ENCODE measurements at regions not wholly inside any gene's neighbourhood (a gene's known extent, or its start where the extent isn't known, plus 50 kb on each side); places are given as distances from the start of the nearest gene placed in this dataset.

DNA sequence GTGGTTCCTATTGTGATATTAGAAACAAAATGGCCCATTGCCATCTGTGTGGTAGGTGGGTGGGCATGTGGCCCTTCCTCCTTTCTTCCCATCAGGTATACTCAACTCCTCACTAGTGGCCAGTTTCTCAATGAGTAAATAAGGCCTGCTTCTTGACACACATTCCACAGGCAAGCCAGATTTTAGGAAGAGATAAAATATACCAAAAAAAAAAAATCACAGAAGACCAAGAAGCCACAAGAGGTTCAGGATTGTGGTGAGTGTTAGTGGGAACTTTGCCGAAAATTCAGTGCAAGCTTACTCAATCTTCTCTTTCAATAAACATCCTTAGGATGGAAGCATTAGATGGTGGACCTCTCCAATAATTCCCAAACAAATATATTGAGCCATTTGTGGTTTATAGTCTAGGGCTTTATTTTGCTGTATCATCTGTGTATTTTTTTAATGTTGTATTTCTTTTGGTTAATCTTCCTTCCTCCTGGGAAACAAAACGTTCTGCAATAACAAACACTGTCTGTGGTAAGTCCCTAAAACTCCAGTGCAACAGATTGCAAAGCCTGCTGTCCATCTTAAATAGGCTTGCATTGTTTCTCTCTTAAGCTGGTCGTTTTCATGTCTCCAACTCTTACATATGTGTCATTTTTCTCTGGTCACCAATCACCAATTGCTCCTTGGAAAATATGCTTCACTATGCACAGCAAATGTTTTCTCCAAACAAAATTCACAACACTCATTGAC lies 289.9 kb upstream of the KITLG start:
- CTCF ChIA-PET = interaction anchor here (0.6 to 0.9 kb wide), 2 partner anchors 15 to 1887 kb away, joined by 3 read pairs; no protein-coding TSS in a partner anchor
- TF ChIP-seq, protein P1, sequence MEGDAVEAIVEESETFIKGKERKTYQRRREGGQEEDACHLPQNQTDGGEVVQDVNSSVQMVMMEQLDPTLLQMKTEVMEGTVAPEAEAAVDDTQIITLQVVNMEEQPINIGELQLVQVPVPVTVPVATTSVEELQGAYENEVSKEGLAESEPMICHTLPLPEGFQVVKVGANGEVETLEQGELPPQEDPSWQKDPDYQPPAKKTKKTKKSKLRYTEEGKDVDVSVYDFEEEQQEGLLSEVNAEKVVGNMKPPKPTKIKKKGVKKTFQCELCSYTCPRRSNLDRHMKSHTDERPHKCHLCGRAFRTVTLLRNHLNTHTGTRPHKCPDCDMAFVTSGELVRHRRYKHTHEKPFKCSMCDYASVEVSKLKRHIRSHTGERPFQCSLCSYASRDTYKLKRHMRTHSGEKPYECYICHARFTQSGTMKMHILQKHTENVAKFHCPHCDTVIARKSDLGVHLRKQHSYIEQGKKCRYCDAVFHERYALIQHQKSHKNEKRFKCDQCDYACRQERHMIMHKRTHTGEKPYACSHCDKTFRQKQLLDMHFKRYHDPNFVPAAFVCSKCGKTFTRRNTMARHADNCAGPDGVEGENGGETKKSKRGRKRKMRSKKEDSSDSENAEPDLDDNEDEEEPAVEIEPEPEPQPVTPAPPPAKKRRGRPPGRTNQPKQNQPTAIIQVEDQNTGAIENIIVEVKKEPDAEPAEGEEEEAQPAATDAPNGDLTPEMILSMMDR (IDR thresholded peaks at IDR 0.05; ENCODE audit: control extremely low read depth, extremely low read depth, low read depth, missing control alignments) = no peak
- POLR2A ChIA-PET = no interaction called here
- DNase-seq (ENCODE audit: extremely low spot score) = no peak

DNA sequence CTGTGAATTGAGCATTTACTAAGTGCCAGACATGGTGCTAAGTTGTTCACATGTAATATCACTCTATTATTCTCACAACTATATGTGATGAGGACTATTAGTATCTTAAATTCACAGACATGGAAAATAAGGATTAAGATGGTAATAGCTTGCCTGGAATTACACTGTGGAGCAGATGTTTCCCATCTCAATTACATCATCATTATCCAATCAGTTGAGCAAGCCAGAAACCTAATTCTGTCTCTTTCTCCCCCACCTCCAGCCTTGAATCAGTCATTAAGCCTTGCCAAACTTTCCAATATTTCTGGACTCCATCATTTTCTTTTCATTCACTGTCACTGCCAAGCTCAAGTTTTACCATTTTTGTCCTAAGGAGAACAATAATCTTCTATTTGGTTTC lies 287.8 kb upstream of the KITLG start:
- ChIA-PET POLR2A (no interaction called here), CTCF (interaction anchor here (1.0 kb wide), 1 partner anchor 10 kb away, joined by 3 read pairs; no protein-coding TSS in a partner anchor)
- DNase-seq (ENCODE audit: extremely low spot score) = no peak
- TF ChIP-seq, protein P1 (IDR thresholded peaks at IDR 0.05; ENCODE audit: control extremely low read depth, extremely low read depth, low read depth, missing control alignments) = no peak

DNA sequence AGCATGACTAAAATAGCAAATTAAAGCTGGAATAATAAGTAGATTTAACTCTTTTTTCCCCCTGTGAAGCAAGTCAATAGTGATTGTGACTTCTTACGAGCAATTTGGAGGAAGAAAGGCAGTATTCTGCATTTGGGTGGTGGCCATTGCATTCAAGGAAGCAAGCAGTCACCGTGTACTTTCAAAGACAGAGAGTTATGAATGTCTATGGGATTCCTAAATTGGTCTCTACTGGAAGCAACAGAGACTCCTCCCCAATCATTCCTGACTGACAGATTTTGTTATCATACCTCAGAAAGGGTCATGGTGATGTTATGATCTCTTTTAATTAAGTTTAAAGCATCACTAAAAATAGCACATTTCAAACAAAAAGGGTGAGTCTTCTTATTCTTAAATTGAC lies 287.2 kb upstream of the KITLG start:
- POLR2A ChIA-PET = no interaction called here

DNA sequence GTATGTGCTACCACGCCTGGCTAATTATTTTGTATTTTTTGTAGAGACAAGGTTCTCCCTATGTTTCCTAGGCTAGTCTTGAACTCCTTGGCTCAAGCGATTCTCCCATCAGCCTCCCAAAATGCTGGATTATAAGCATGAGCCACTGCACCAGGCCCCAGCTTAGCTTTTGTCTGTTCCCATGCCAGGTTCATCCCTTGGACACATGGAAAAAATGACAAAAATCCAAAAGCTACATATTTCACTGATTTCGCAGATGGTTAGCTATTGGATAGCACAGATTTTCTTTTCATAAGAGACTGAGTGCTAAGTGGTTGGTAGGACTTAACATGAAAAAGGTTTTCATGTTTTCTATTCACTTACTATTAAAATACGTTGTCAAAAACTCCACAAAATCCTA lies 286.6 kb upstream of the KITLG start:
- ChIA-PET POLR2A (no interaction called here), CTCF (no interaction called here)
- DNase-seq (ENCODE audit: extremely low spot score) = no peak
- TF ChIP-seq, protein P1 (IDR thresholded peaks at IDR 0.05; ENCODE audit: control extremely low read depth, extremely low read depth, low read depth, missing control alignments) = no peak

More for the DNA sequence above, 287.2 kb upstream of the KITLG start:
- TF ChIP-seq, protein P1 (IDR thresholded peaks at IDR 0.05; ENCODE audit: control extremely low read depth, extremely low read depth, low read depth, missing control alignments) = no peak
- no peak for DNase-seq (ENCODE audit: extremely low spot score)
- CTCF ChIA-PET = no interaction called here

DNA sequence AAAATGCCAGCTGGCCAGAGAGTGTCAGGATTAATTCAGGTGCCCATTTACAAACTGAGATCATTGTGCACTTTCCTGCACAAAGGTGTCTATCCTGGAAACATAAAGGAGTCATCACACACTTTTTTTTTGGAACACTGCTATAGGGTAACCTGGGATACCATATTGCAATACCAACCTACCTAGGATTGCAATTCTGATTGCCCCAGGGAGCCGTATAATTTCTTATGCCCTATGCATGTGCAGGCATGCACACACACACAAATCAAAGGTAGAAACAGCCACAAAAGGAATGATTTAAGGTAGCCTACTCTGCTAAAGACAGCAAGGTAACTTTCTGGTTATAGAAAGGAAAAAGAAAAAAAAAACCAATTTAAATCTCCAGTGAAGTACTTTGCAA lies 285.3 kb upstream of the KITLG start:
- POLR2A ChIA-PET = no interaction called here
- CTCF ChIA-PET = interaction anchor here (1.0 to 1.2 kb wide), 2 partner anchors 12 to 184 kb away, joined by 3 read pairs; no protein-coding TSS in a partner anchor
- TF ChIP-seq, protein P1 (IDR thresholded peaks at IDR 0.05; ENCODE audit: control extremely low read depth, extremely low read depth, low read depth, missing control alignments) = no peak

DNA sequence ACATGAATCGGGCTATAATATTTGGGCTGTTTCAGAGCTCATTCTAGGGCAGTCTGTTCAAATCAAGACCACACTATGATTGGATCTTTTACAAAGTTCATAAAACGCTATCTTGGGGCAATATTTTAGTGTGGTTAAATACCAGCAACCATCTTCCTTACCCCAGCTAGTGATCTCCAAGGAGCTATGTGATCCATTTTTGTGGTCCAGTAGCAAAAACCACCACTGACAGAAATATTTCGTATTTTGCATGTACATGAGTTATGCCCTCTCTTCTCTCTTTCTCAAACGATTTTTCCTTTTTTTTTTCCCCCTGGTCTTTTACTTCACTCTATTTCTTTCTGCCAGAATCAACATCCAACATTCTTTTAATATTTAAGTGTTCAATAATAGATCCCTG lies 280.6 kb upstream of the KITLG start:
- DNase-seq (ENCODE audit: extremely low spot score) = no peak
- TF ChIP-seq, protein P1 (IDR thresholded peaks at IDR 0.05; ENCODE audit: control extremely low read depth, extremely low read depth, low read depth, missing control alignments) = no peak
- CTCF ChIA-PET = no interaction called here
- POLR2A ChIA-PET = no interaction called here

More for the DNA sequence above, 285.3 kb upstream of the KITLG start:
- DNase-seq (ENCODE audit: extremely low spot score) = no peak
